Cardiac septum (tissue), 1 donor: ENCODE measurements at regions not wholly inside any gene's neighbourhood (a gene's known extent, or its start where the extent isn't known, plus 50 kb on each side); places are given as distances from the start of the nearest gene placed in this dataset.

Experiments
- DNase-seq: peaks from one replicate; pipeline ENCODE4 v3.0.0-alpha.2; 2020; ENCODE audit warnings: low spot score
- intact Hi-C: fragments of 100-400 bp; cut with DNase I; formaldehyde crosslinking; loops from one replicate; pipeline ENCODE4 v1.14.0; 2022
- donor health status: DM: no; HTN: no; CAD: no.

- intact Hi-C loops: no loop called here
- DNase-seq: no peak
Measured at GRCh38 chr2:151096235-151096634, 165.4 kb downstream of the RBM43 start.

GRCh38 chr2:151095463-151095862 is 166.2 kb downstream of the RBM43 start:
- intact Hi-C loops: no loop called here
- no peak for DNase-seq

- intact Hi-C loops: no loop called here
- no peak for DNase-seq
Measured at GRCh38 chr2:151091583-151091982, 170.1 kb downstream of the RBM43 start.

- no peak for DNase-seq
- intact Hi-C loops: no loop called here
Measured at GRCh38 chr2:151087377-151087776, 174.3 kb downstream of the RBM43 start.

- intact Hi-C loops: no loop called here
- no peak for DNase-seq
Measured at GRCh38 chr2:151085181-151085611, 176.5 kb downstream of the RBM43 start.

GRCh38 chr2:151083856-151084795 is 177.5 kb downstream of the RBM43 start:
- no peak for DNase-seq
- intact Hi-C loops: no loop called here

- no peak for DNase-seq
- intact Hi-C loops: no loop called here
Measured at GRCh38 chr2:151078889-151079288, 182.8 kb downstream of the RBM43 start.

- intact Hi-C loops: no loop called here
- no peak for DNase-seq
Measured at GRCh38 chr2:151071906-151072305, 189.8 kb downstream of the RBM43 start.

GRCh38 chr2:151071382-151071781 is 190.3 kb downstream of the RBM43 start:
- DNase-seq: no peak
- intact Hi-C loops: no loop called here

GRCh38 chr2:151070253-151070652 is 191.4 kb downstream of the RBM43 start:
- intact Hi-C loops: no loop called here
- DNase-seq: no peak

- DNase-seq: no peak
- intact Hi-C loops: no loop called here
Measured at GRCh38 chr2:151067658-151068369, 193.8 kb downstream of the RBM43 start.

- intact Hi-C loops: no loop called here
- DNase-seq: no peak
Measured at GRCh38 chr2:151063271-151063670, 198.4 kb downstream of the RBM43 start.

- no peak for DNase-seq
- intact Hi-C loops: no loop called here
Measured at GRCh38 chr2:151060287-151060686, 201.4 kb downstream of the RBM43 start.

- intact Hi-C loops: loop anchor here (10.0 kb wide), 1 partner anchor 432 kb away; no protein-coding TSS in a partner anchor
- DNase-seq: no peak
Measured at GRCh38 chr2:151056870-151057269, 204.8 kb downstream of the RBM43 start.

- intact Hi-C loops: loop anchor here (5.0 to 10.0 kb wide), 2 partner anchors 429 to 1456 kb away; no protein-coding TSS in a partner anchor
- no peak for DNase-seq
Measured at GRCh38 chr2:151053661-151053990, 208.0 kb downstream of the RBM43 start.

GRCh38 chr2:151052850-151053660 is 208.6 kb downstream of the RBM43 start:
- intact Hi-C loops: loop anchor here (5.0 to 10.0 kb wide), 2 partner anchors 428 to 1456 kb away; no protein-coding TSS in a partner anchor
- DNase-seq: no peak

GRCh38 chr2:151051574-151052220 is 210.0 kb downstream of the RBM43 start:
- no peak for DNase-seq
- intact Hi-C loops: loop anchor here (5.0 to 10.0 kb wide), 2 partner anchors 427 to 1454 kb away; no protein-coding TSS in a partner anchor

GRCh38 chr2:151049746-151050145 is 211.9 kb downstream of the RBM43 start:
- intact Hi-C loops: loop anchor here (5.0 to 10.0 kb wide), 2 partner anchors 425 to 1452 kb away; no protein-coding TSS in a partner anchor
- DNase-seq: no peak
